ENCODE measurements at regions not wholly inside any gene's neighbourhood (a gene's known extent, or its start where the extent isn't known, plus 50 kb on each side); places are given as distances from the start of the nearest gene placed in this dataset.
"Not testable (repeated sequence)": the region's sequence is repeated elsewhere in the genome, so short reads cannot be mapped to it uniquely, and the experiment has no call there.

GRCh38 chr2:90224767-90225166, 1533.3 kb downstream of the RPIA start:
- DNase-seq (ENCODE audit: low spot score): not testable (repeated sequence)

GRCh38 chr2:90226465-90227072, 1535.1 kb downstream of the RPIA start:
- DNase-seq (ENCODE audit: low spot score): not testable (repeated sequence)

- DNase-seq (ENCODE audit: low spot score): not testable (repeated sequence)
Observed at GRCh38 chr2:90231199-90231598, 1539.7 kb downstream of the RPIA start.

GRCh38 chr2:90235452-90235851, 1544.0 kb downstream of the RPIA start:
- not testable (repeated sequence) for DNase-seq (ENCODE audit: low spot score)

- not testable (repeated sequence) for DNase-seq (ENCODE audit: low spot score)
Observed at GRCh38 chr2:90237923-90238361, 1546.5 kb downstream of the RPIA start.

- not testable (repeated sequence) for DNase-seq (ENCODE audit: low spot score)
Observed at GRCh38 chr2:90238505-90239230, 1547.2 kb downstream of the RPIA start.

GRCh38 chr2:90239769-90240168, 1548.3 kb downstream of the RPIA start:
- not testable (repeated sequence) for DNase-seq (ENCODE audit: low spot score)

- DNase-seq (ENCODE audit: low spot score): not testable (repeated sequence)
Observed at GRCh38 chr2:90244902-90245765, 1553.7 kb downstream of the RPIA start.

- not testable (repeated sequence) for DNase-seq (ENCODE audit: low spot score)
Observed at GRCh38 chr2:90248400-90248799, 1556.9 kb downstream of the RPIA start.

- not testable (repeated sequence) for DNase-seq (ENCODE audit: low spot score)
Observed at GRCh38 chr2:90250350-90250749, 1558.9 kb downstream of the RPIA start.

GRCh38 chr2:90251576-90251975, 1560.1 kb downstream of the RPIA start:
- not testable (repeated sequence) for DNase-seq (ENCODE audit: low spot score)

- DNase-seq (ENCODE audit: low spot score): not testable (repeated sequence)
Observed at GRCh38 chr2:90253306-90253705, 1561.8 kb downstream of the RPIA start.

- not testable (repeated sequence) for DNase-seq (ENCODE audit: low spot score)
Observed at GRCh38 chr2:90266888-90267287, 1575.4 kb downstream of the RPIA start.

GRCh38 chr2:90287751-90288150, 1596.3 kb downstream of the RPIA start:
- not testable (repeated sequence) for DNase-seq (ENCODE audit: low spot score)

GRCh38 chr2:90288396-90288795, 1596.9 kb downstream of the RPIA start:
- not testable (repeated sequence) for DNase-seq (ENCODE audit: low spot score)

GRCh38 chr2:90289291-90289980, 1598.0 kb downstream of the RPIA start:
- not testable (repeated sequence) for DNase-seq (ENCODE audit: low spot score)

GRCh38 chr2:90290701-90291100, 1599.2 kb downstream of the RPIA start:
- DNase-seq (ENCODE audit: low spot score): not testable (repeated sequence)

- DNase-seq (ENCODE audit: low spot score): not testable (repeated sequence)
Observed at GRCh38 chr2:90291168-90291883, 1599.9 kb downstream of the RPIA start.

- not testable (repeated sequence) for DNase-seq (ENCODE audit: low spot score)
Observed at GRCh38 chr2:90291934-90292333, 1600.5 kb downstream of the RPIA start.

GRCh38 chr2:90292451-90292850, 1601.0 kb downstream of the RPIA start:
- not testable (repeated sequence) for DNase-seq (ENCODE audit: low spot score)

- DNase-seq (ENCODE audit: low spot score): not testable (repeated sequence)
Observed at GRCh38 chr2:90293224-90293623, 1601.8 kb downstream of the RPIA start.
